ENCODE measurements at regions not wholly inside any gene's neighbourhood (a gene's known extent, or its start where the extent isn't known, plus 50 kb on each side); places are given as distances from the start of the nearest gene placed in this dataset.

GRCh38 chr7:134376693-134377092 lies 60.0 kb upstream of the SLC35B4 start:
- no peak for TF ChIP-seq EZH2phosphoT487 (IDR thresholded peaks at IDR 0.05)
- TF ChIP-seq, protein P1, sequence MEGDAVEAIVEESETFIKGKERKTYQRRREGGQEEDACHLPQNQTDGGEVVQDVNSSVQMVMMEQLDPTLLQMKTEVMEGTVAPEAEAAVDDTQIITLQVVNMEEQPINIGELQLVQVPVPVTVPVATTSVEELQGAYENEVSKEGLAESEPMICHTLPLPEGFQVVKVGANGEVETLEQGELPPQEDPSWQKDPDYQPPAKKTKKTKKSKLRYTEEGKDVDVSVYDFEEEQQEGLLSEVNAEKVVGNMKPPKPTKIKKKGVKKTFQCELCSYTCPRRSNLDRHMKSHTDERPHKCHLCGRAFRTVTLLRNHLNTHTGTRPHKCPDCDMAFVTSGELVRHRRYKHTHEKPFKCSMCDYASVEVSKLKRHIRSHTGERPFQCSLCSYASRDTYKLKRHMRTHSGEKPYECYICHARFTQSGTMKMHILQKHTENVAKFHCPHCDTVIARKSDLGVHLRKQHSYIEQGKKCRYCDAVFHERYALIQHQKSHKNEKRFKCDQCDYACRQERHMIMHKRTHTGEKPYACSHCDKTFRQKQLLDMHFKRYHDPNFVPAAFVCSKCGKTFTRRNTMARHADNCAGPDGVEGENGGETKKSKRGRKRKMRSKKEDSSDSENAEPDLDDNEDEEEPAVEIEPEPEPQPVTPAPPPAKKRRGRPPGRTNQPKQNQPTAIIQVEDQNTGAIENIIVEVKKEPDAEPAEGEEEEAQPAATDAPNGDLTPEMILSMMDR (IDR thresholded peaks at IDR 0.05), result no peak
